Lower leg skin (tissue), 3 donors: ENCODE measurements at regions not wholly inside any gene's neighbourhood (a gene's known extent, or its start where the extent isn't known, plus 50 kb on each side); places are given as distances from the start of the nearest gene placed in this dataset.

ENCODE experiments used
- CTCF ChIP-seq, 3 donors: fragments of 450-650 bp; IDR thresholded peaks; one replicate each; pipeline ENCODE4 v1.5.1; 2016; ENCODE audit warnings: antibody characterized with exemption in 3 of 3, mild to moderate bottlenecking in 3 of 3, moderate library complexity in 2 of 3
- POLR2A ChIP-seq, 2 donors: fragments of 450-650 bp; IDR thresholded peaks; one replicate each; pipeline ENCODE4 v1.6.1; 2016 to 2017; ENCODE audit warnings: antibody characterized with exemption in 2 of 2, mild to moderate bottlenecking in 1 of 2, moderate library complexity in 1 of 2

GRCh38 chr18:8493141-8493540, 116.1 kb upstream of the RAB12 start:
- TF ChIP-seq CTCF (IDR thresholded peaks at IDR 0.05) (no peak), POLR2A (IDR thresholded peaks at IDR 0.05) (no peak)
